ENCODE measurements at regions not wholly inside any gene's neighbourhood (a gene's known extent, or its start where the extent isn't known, plus 50 kb on each side); places are given as distances from the start of the nearest gene placed in this dataset.

GRCh38 chr5:39863926-39864552 is 439.3 kb upstream of the DAB2 start:
- no peak for DNase-seq

GRCh38 chr5:39857041-39857440 is 432.3 kb upstream of the DAB2 start:
- DNase-seq, result no peak

- DNase-seq, result no peak
Measured at GRCh38 chr5:39854771-39855410, 430.1 kb upstream of the DAB2 start.

GRCh38 chr5:39850291-39850690 is 425.5 kb upstream of the DAB2 start:
- no peak for DNase-seq

- DNase-seq, result no peak
Measured at GRCh38 chr5:39846144-39846543, 421.4 kb upstream of the DAB2 start.

- no peak for DNase-seq
Measured at GRCh38 chr5:39843767-39844166, 419.0 kb upstream of the DAB2 start.

- no peak for DNase-seq
Measured at GRCh38 chr5:39835371-39835770, 410.6 kb upstream of the DAB2 start.

GRCh38 chr5:39829441-39829840 is 404.7 kb upstream of the DAB2 start:
- no peak for DNase-seq

GRCh38 chr5:39826051-39826450 is 401.3 kb upstream of the DAB2 start:
- DNase-seq, result no peak

- no peak for DNase-seq
Measured at GRCh38 chr5:39825301-39825700, 400.5 kb upstream of the DAB2 start.

GRCh38 chr5:39822020-39822419 is 397.2 kb upstream of the DAB2 start:
- no peak for DNase-seq

- DNase-seq, result no peak
Measured at GRCh38 chr5:39816866-39817265, 392.1 kb upstream of the DAB2 start.

- DNase-seq, result no peak
Measured at GRCh38 chr5:39816156-39816845, 391.5 kb upstream of the DAB2 start.

- no peak for DNase-seq
Measured at GRCh38 chr5:39815711-39816110, 390.9 kb upstream of the DAB2 start.

GRCh38 chr5:39811381-39811780 is 386.6 kb upstream of the DAB2 start:
- no peak for DNase-seq

GRCh38 chr5:39808656-39809055 is 383.9 kb upstream of the DAB2 start:
- DNase-seq, result no peak

- DNase-seq, result no peak
Measured at GRCh38 chr5:39801306-39801705, 376.5 kb upstream of the DAB2 start.

- DNase-seq, result no peak
Measured at GRCh38 chr5:39800042-39800601, 375.3 kb upstream of the DAB2 start.

GRCh38 chr5:39799242-39799641 is 374.5 kb upstream of the DAB2 start:
- no peak for DNase-seq

- no peak for DNase-seq
Measured at GRCh38 chr5:39794513-39795210, 369.9 kb upstream of the DAB2 start.

GRCh38 chr5:39785410-39785809 is 360.6 kb upstream of the DAB2 start:
- no peak for DNase-seq

GRCh38 chr5:39783756-39784421 is 359.1 kb upstream of the DAB2 start:
- DNase-seq, result no peak

GRCh38 chr5:39780347-39780746 is 355.6 kb upstream of the DAB2 start:
- no peak for DNase-seq

All from DMS53 (cell line).